Esophagus muscularis mucosa (tissue), 4 donors: ENCODE measurements at regions not wholly inside any gene's neighbourhood (a gene's known extent, or its start where the extent isn't known, plus 50 kb on each side); places are given as distances from the start of the nearest gene placed in this dataset.

Experiments used
- DNase-seq: peaks from one replicate; pipeline ENCODE4 v3.0.0-alpha.2; 2017; ENCODE audit errors: extremely low spot score
- H3K27ac ChIP-seq, 4 donors: fragments of 200-600 bp; sonication (generic); replicated peaks in 1 of 4; 1 replicate in 3 of 4; 2 replicates in 1 of 4; pipeline ENCODE4 v1.5.1; 2016 to 2019; ENCODE audit warnings: mild to moderate bottlenecking in 1 of 4
- H3K27me3 ChIP-seq, 4 donors: fragments of 200-600 bp; sonication (generic); one replicate each; pipeline versions ENCODE4 v1.5.1 to v1.6.0; 2016 to 2019
- H3K36me3 ChIP-seq, 4 donors: fragments of 200-600 bp; sonication (generic); one replicate each; pipeline ENCODE4 v1.5.1; 2016 to 2019
- H3K4me1 ChIP-seq, 4 donors: fragments of 200-600 bp; sonication (generic); one replicate each; pipeline ENCODE4 v1.5.1; 2016 to 2019
- H3K4me3 ChIP-seq, 4 donors: fragments of 200-600 bp; sonication (generic); 1 replicate in 2 of 4; 2 replicates in 2 of 4; pipeline ENCODE4 v1.5.1; 2016 to 2019; ENCODE audit warnings: mild to moderate bottlenecking in 4 of 4, moderate library complexity in 1 of 4
- H3K9me3 ChIP-seq, 4 donors: fragments of 200-600 bp; sonication (generic); 1 replicate in 3 of 4; 2 replicates in 1 of 4; pipeline ENCODE4 v1.5.1; 2016 to 2019
- EP300 ChIP-seq: sonication (generic); formaldehyde crosslinking; IDR thresholded peaks from one replicate; pipeline ENCODE4 v1.6.1; 2017; ENCODE audit warnings: antibody characterized with exemption
- POLR2A ChIP-seq: fragments of 450-650 bp; IDR thresholded peaks from one replicate; pipeline ENCODE4 v1.6.1; 2017; ENCODE audit warnings: antibody characterized with exemption, moderate library complexity, mild to moderate bottlenecking, low read depth
- POLR2AphosphoS5 ChIP-seq, 2 donors: sonication (generic); formaldehyde crosslinking; IDR thresholded peaks; one replicate each; pipeline ENCODE4 v1.6.1; 2017; ENCODE audit warnings: antibody characterized with exemption in 2 of 2
- WGBS: methylation state at CpG from one replicate; pipeline ENCODE4 v1.1.5; 2018; 5-methylcytosine and 5-hydroxymethylcytosine counted together
- intact Hi-C: fragments of 100-400 bp; cut with DNase I; formaldehyde crosslinking; loops from one replicate; pipeline ENCODE4 v1.15.1; 2023
- TF ChIP-seq, protein P1 (sequence below), 3 experiments: fragments of 200-600 bp in 2 of 3; fragments of 450-650 bp in 1 of 3; sonication (generic) in 2 of 3; IDR thresholded peaks; one replicate each; pipeline ENCODE4 v1.5.1; 2017 to 2019; ENCODE audit warnings: antibody characterized with exemption in 3 of 3, mild to moderate bottlenecking in 2 of 3, moderate library complexity in 1 of 3

DNA sequence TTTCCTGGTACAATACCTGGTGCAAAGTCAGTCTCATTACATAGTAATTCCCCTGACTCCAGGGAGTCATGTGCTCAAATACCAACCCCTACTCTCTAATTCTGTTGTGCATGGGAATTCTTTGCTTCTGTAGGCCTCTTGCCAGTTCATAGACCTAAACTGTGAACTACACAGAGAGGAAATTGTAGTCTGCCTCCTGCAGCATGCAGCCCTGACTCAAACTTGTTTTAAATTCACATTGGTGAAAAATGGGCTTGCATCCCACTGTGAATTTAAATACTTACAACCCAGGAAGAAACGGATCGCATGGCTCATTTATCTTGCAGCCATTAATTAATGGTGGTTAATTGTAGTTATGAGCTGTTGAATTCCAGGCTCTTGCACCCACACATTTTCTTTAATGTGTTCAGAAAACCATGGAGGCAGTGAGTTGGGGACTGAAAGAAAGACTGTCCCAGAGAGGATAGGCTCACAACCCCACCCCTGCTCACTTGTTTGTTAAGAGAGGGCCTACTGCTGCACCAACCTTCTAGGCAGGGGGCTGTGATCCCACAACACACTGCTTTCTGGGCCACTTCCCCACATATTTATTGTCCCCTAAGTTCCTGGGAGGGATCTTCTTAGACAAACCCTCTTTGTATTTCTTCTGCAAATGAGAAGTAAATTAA, 579.1 kb downstream of the DHX35 start:
- TF ChIP-seq POLR2A (no peak), POLR2AphosphoS5 (IDR thresholded peaks at IDR 0.05) (no peak), EP300 (no peak)
- no peaks in the 10 kb centered on the region for H3K4me1 ChIP-seq

DNA sequence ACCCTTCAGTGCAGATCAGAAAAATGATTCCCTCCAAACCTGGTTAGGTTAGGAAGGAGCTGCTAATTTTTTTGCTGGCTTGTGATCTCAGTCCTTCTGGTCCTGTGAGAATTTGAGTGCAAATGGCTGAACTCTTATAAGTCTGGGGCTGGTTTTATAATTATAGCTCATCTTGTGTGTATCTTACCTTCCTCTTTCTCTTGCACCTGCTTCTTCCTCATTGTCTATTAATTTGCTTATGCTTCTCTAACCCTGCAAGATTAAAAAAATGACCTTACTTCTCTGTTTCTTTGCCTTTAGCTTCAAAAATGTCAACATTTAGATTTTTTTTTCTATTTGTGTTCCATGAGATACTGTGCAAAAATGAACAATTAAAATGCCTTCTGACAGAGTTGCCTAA, 576.2 kb downstream of the DHX35 start:
- Histone ChIP-seq H3K9me3 (no peaks in the 10 kb centered on the region), H3K36me3 (no peaks in the 10 kb centered on the region), H3K27ac (no peak overlapping the region), H3K4me3 (no peak overlapping the region), H3K4me1 (no peaks in the 10 kb centered on the region), H3K27me3 (no peaks in the 10 kb centered on the region)
- DNase-seq: no peak
- TF ChIP-seq POLR2AphosphoS5 (IDR thresholded peaks at IDR 0.05) (no peak), POLR2A (no peak), EP300 (no peak)
- TF ChIP-seq, protein P1, sequence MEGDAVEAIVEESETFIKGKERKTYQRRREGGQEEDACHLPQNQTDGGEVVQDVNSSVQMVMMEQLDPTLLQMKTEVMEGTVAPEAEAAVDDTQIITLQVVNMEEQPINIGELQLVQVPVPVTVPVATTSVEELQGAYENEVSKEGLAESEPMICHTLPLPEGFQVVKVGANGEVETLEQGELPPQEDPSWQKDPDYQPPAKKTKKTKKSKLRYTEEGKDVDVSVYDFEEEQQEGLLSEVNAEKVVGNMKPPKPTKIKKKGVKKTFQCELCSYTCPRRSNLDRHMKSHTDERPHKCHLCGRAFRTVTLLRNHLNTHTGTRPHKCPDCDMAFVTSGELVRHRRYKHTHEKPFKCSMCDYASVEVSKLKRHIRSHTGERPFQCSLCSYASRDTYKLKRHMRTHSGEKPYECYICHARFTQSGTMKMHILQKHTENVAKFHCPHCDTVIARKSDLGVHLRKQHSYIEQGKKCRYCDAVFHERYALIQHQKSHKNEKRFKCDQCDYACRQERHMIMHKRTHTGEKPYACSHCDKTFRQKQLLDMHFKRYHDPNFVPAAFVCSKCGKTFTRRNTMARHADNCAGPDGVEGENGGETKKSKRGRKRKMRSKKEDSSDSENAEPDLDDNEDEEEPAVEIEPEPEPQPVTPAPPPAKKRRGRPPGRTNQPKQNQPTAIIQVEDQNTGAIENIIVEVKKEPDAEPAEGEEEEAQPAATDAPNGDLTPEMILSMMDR (IDR thresholded peaks at IDR 0.05): no peak
- intact Hi-C loops: no loop called here

More for the DNA sequence above, 579.1 kb downstream of the DHX35 start:
- H3K9me3 ChIP-seq: no peaks in the 10 kb centered on the region
- WGBS: 67% methylated on average over 2 of the region's 2 CpGs
- DNase-seq: peak; percentile 14
- H3K27ac ChIP-seq: no peak overlapping the region
- H3K27me3 ChIP-seq: no peaks in the 10 kb centered on the region
- no peak overlapping the region for H3K4me3 ChIP-seq
- H3K36me3 ChIP-seq: no peaks in the 10 kb centered on the region
- intact Hi-C loops: no loop called here

DNA sequence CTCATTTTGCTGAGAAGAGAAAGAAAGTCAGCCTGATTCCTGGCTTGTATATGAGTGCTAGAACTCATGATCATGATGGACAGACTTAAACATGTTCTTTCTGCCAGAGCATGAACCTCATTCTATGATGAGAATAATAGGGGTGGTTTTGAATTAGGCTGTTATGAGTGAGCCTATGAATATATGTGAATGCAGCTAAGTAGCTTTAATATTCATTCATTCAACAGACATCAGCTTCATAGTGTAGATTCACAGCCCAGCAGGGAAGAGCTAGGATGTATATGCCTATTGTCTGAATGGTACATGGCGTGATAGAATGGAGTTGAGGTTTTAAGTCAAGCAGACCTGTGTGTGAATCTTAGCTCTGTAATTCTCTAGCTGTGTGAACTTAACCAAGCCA, 573.2 kb downstream of the DHX35 start:
- WGBS: 100% methylated on average over 1 of the region's 1 CpG
- DNase-seq: no peak
- intact Hi-C loops: no loop called here
- Histone ChIP-seq H3K27ac (no peak overlapping the region), H3K4me3 (no peak overlapping the region), H3K4me1 (peaks cover 0 to 12% (median 8%) of the 10 kb centered on the region in 4 donors), H3K36me3 (no peaks in the 10 kb centered on the region), H3K9me3 (no peaks in the 10 kb centered on the region), H3K27me3 (no peaks in the 10 kb centered on the region)
- TF ChIP-seq, protein P1 (IDR thresholded peaks at IDR 0.05): no peak

DNA sequence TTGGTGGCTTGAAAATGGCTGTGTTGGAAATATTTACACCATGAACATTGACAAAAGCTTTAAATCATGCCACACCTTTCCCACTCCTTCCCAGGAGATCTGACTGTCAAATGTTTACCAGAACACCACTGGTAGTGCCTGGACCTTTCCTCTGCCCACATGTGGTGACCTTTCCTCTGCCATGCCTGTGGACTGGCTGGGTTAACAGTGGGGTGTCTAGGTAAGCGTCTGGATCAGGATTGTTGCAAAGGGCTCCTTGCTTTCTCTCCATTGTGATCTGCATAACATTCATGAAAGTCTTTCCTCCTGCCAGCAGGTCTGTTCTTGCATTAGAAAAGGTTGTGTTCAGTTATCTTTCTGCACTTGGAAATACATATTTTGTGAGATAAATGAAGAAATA, 572.7 kb downstream of the DHX35 start:
- H3K9me3 ChIP-seq: no peaks in the 10 kb centered on the region
- no peak for TF ChIP-seq POLR2A
- TF ChIP-seq POLR2AphosphoS5 (IDR thresholded peaks at IDR 0.05): no peak
- TF ChIP-seq EP300: no peak
- TF ChIP-seq, protein P1 (IDR thresholded peaks at IDR 0.05): no peak
- no peak overlapping the region for H3K4me3 ChIP-seq
- intact Hi-C loops: no loop called here
- no peaks in the 10 kb centered on the region for H3K36me3 ChIP-seq
- peaks cover 0 to 14% (median 9%) of the 10 kb centered on the region in 4 donors for H3K4me1 ChIP-seq
- no peak overlapping the region for H3K27ac ChIP-seq
- DNase-seq: no peak
- 100% methylated on average over 1 of the region's 1 CpG for WGBS
- no peaks in the 10 kb centered on the region for H3K27me3 ChIP-seq

DNA sequence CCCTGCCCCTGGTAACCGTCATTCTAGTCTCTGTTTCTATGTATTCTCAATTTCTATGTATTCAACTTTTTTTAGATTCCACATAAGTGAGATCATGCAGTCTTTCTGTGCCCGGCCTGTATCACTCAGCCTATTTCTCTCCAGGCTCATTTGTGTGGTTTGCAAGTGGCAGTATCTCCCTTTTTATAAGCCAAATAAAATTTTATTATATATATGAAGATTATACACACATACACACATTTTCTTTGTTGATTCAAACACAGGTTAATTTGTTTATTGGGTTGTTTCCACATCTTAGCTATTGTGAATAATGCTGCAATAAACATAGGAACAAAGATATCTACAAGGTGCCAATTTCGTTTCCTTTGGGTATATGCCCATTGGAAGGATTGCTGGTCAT, 571.7 kb downstream of the DHX35 start:
- no peaks in the 10 kb centered on the region for H3K36me3 ChIP-seq
- no peaks in the 10 kb centered on the region for H3K27me3 ChIP-seq
- no peak overlapping the region for H3K27ac ChIP-seq
- intact Hi-C loops: no loop called here
- WGBS: 83% methylated on average over 3 of the region's 3 CpGs
- TF ChIP-seq POLR2A: no peak
- no peak for TF ChIP-seq EP300
- no peak for TF ChIP-seq POLR2AphosphoS5 (IDR thresholded peaks at IDR 0.05)
- TF ChIP-seq, protein P1 (IDR thresholded peaks at IDR 0.05): no peak
- DNase-seq: peak; percentile 5
- peaks cover 0 to 14% (median 9%) of the 10 kb centered on the region in 4 donors for H3K4me1 ChIP-seq
- no peaks in the 10 kb centered on the region for H3K9me3 ChIP-seq
- H3K4me3 ChIP-seq: no peak overlapping the region
